ENCODE measurements at regions not wholly inside any gene's neighbourhood (a gene's known extent, or its start where the extent isn't known, plus 50 kb on each side); places are given as distances from the start of the nearest gene placed in this dataset.

GRCh38 chr9:82555031-82555430 lies 507.9 kb downstream of the RASEF start:
- Histone ChIP-seq H3K36me3 (no peaks in the 10 kb centered on the region), H3K4me1 (peaks cover 5% of the 10 kb centered on the region), H3K27me3 (ENCODE audit: low read depth) (no peaks in the 10 kb centered on the region), H3K4me3 (no peak overlapping the region), H3K27ac (no peak overlapping the region), H3K9me3 (no peaks in the 10 kb centered on the region)
- TF ChIP-seq, protein P1, sequence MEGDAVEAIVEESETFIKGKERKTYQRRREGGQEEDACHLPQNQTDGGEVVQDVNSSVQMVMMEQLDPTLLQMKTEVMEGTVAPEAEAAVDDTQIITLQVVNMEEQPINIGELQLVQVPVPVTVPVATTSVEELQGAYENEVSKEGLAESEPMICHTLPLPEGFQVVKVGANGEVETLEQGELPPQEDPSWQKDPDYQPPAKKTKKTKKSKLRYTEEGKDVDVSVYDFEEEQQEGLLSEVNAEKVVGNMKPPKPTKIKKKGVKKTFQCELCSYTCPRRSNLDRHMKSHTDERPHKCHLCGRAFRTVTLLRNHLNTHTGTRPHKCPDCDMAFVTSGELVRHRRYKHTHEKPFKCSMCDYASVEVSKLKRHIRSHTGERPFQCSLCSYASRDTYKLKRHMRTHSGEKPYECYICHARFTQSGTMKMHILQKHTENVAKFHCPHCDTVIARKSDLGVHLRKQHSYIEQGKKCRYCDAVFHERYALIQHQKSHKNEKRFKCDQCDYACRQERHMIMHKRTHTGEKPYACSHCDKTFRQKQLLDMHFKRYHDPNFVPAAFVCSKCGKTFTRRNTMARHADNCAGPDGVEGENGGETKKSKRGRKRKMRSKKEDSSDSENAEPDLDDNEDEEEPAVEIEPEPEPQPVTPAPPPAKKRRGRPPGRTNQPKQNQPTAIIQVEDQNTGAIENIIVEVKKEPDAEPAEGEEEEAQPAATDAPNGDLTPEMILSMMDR (IDR thresholded peaks at IDR 0.05) = no peak
- intact Hi-C loops (cut with DNase I) = no loop called here
- no peak for DNase-seq
- no peak for ATAC-seq

DNA sequence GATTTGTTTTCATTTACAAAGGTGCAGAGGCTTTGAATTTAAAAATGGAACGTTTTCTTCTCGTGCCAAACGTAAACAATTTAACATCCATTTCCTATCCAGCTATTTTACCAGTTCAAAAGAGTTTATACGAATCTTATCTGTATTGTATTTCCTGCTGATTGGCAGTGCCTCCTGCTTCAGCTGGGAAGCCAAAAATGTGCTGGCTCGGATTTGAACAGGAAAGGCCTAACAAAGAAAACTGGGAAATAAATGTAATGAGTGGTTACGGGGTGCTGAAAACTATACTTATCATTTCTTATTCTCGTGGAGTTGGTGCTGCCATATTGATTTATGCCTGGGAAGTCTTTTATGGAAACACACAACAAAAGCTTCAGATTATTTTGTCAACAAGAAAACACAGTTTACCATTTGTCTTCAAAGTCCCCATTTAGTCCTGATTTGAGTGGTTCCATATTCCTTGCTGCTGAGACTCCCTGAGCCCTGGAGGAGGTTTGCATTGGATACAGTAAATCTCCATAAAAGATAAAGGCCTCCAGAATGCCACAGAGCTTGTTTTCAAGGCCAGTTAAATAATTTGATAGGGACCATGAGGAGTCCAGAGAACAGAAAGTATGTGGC lies 507.4 kb downstream of the RASEF start:
- intact Hi-C loops (cut with DNase I) = no loop called here
- ATAC-seq (no peak), DNase-seq (no peak)
- Histone ChIP-seq H3K4me1 (peaks cover 5% of the 10 kb centered on the region), H3K4me3 (no peak overlapping the region), H3K27ac (no peak overlapping the region), H3K9me3 (no peaks in the 10 kb centered on the region), H3K36me3 (no peaks in the 10 kb centered on the region), H3K27me3 (ENCODE audit: low read depth) (no peaks in the 10 kb centered on the region)
- TF ChIP-seq, protein P1 (IDR thresholded peaks at IDR 0.05) = no peak

DNA sequence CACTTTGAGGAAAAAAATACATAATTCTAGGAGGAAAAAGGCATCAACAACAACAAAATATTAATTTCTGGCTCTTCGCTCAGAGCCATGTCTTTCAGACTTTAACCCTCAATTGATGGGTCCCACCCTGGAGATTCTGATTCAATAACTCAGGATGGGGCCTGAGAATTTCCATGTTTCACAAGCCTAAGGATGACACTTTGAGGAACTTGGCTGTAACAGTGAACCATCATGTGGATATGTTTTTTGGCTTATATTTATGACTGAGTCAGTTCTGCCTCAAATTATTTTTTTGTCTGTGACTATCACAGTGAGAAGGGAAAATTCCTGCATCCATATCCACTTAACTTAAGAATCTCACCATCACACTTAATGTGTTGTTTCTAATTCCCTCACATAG lies 504.6 kb downstream of the RASEF start:
- intact Hi-C loops (cut with DNase I) = no loop called here
- Histone ChIP-seq H3K27me3 (ENCODE audit: low read depth) (no peaks in the 10 kb centered on the region), H3K27ac (no peak overlapping the region), H3K36me3 (no peaks in the 10 kb centered on the region), H3K9me3 (no peaks in the 10 kb centered on the region), H3K4me3 (no peak overlapping the region), H3K4me1 (peaks cover 5% of the 10 kb centered on the region)
- no peak for ATAC-seq
- DNase-seq = no peak
- TF ChIP-seq, protein P1 (IDR thresholded peaks at IDR 0.05) = no peak

- DNase-seq = no peak
- Histone ChIP-seq H3K4me1 (peaks cover 5% of the 10 kb centered on the region), H3K4me3 (no peak overlapping the region), H3K36me3 (no peaks in the 10 kb centered on the region), H3K27me3 (ENCODE audit: low read depth) (no peaks in the 10 kb centered on the region), H3K27ac (no peak overlapping the region), H3K9me3 (no peaks in the 10 kb centered on the region)
- TF ChIP-seq, protein P1 (IDR thresholded peaks at IDR 0.05) = no peak
- no peak for ATAC-seq
- intact Hi-C loops (cut with DNase I) = no loop called here
These were observed 503.9 kb downstream of the RASEF start for GRCh38 chr9:82558855-82559630.

GRCh38 chr9:82560036-82560435 lies 502.9 kb downstream of the RASEF start:
- Histone ChIP-seq H3K27ac (peak overlapping the region; percentile 22), H3K4me3 (no peak overlapping the region), H3K36me3 (no peaks in the 10 kb centered on the region), H3K27me3 (ENCODE audit: low read depth) (no peaks in the 10 kb centered on the region), H3K9me3 (no peaks in the 10 kb centered on the region), H3K4me1 (peaks cover under 1% of the 10 kb centered on the region)
- DNase-seq = no peak
- ATAC-seq = peak; percentile 52 to 61
- intact Hi-C loops (cut with DNase I) = no loop called here
- TF ChIP-seq, protein P1 (IDR thresholded peaks at IDR 0.05) = no peak

Data from lower lobe of right lung (tissue), 2 donors.